ENCODE measurements at regions not wholly inside any gene's neighbourhood (a gene's known extent, or its start where the extent isn't known, plus 50 kb on each side); places are given as distances from the start of the nearest gene placed in this dataset.
A peak's percentile ranks its signal among the peaks of the same experiment; 100 is the strongest.

DNA sequence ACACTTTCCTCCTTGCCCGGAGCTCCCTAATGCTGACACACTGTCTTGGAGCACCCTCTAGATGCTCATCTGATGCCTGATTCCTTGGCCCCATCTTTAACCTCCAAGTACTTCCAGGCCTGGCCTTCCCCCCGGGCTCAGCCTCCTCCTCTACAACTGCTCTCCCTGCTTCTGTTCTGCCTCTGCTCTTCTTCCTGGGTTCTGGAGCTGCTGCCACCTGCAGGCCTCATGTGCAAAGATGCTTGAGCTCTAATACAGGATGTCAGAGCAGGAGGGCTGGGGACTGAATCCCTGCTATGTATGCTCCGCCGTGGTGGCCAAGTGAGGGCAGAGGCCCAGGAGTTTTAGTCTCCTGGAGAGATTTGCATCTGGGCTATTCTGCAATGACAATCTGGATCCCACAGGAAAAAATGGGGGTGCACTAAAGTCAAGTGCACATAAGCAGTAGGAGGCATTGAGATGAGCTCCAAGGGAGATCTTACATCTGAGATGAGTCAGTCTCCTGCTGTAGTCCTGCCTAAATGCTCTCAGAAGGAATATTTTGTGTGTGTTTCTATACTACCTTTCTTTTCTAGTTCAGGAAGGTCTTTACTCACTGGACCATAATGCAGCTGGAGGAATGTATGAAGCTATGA is 296.3 kb downstream of the UACA start:
- peak; percentile 35 for DNase-seq

DNA sequence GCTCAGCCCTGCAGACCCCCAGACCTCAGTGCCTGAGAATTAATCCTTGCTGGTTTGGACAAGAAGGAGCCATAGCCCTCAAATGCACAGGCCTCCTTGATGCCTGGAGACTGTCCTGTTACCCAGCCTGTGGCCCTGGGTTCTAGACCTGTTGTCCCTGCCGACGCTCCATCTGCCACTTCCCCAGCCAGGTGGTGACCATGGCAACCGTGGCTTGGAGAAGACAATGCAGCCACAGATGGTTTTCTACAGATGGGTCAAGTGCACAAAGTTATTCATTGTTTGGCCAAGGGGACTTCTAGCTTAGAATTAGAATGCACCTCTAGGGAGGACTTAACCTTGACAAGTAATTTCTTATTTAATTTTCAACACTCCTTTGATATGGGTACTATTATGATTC is 297.1 kb downstream of the UACA start:
- DNase-seq = no peak

DNA sequence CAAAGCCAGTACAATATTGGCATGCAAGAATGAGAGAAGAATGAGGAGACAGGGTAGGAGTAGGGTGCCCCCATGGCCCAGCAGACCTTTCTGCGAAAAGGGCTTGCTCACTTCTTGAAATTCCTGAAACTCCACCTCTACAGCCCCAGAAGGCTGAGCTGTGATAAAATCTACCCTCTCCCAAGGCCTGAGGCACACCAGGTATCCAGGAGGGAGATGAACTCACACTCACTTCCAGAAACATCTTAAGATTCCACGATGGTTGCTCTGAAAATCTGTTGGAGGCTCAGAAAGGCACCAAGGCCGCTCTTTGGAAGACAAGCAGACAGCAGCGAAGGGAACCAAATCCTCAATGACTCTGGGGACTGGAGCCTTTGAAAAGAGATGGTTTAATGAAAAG is 297.5 kb downstream of the UACA start:
- DNase-seq = no peak

DNA sequence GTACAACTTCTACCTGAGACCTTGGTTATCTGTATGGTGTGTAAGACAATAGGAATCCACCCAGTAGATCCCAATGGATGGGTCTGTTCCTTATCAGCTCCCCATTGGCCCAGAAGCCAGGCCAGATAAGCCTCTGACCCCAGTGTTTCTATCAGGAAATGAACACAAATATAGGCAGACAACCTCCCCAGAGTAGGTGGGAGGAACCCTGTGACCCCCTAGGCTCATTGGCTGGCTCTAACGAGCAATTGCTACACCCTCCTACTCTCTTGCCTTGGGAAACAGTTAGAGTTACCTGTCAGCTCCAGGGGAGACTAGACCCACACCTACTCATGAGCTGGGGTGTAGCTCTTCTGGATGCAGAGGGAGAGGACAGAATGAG is 299.9 kb downstream of the UACA start:
- no peak for DNase-seq

DNA sequence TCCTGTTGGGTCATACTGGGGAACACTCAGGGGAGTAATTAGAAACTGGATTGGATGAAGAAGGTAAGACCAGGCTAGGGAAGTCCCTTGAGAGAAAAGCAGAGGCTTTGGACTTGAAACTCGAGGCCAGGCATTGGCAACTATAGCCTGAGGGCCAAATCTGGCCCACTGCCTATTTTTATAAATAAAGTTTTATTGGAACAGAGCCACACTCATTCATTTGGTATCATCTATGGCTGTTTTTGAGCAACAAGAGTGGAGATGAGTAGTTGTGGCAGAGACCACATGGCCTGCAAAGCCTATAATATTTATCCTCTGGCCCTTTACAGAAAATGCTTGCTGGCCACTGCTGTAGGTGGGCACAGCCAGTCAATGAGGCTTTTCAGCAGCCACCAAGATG is 301.4 kb downstream of the UACA start:
- DNase-seq = no peak

DNA sequence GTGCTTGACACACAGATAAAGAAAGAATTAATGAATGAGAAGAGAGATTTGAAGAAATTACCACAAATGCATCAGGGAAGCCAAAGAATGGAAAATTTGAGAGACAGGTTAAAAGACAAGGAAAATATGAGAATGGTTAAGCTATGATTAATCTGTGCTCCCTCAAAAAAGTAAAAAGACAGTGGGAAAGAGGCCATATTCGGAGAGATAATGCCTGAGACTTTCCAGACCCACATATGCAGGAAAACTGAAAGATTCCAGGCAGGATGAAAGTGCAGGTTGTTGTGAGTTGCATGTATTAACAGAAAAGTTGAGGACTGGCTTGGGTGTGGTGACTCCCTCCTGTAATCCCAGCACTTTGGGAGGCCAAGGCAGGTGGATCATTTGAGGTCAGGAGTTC is 302.3 kb downstream of the UACA start:
- DNase-seq = no peak

DNA sequence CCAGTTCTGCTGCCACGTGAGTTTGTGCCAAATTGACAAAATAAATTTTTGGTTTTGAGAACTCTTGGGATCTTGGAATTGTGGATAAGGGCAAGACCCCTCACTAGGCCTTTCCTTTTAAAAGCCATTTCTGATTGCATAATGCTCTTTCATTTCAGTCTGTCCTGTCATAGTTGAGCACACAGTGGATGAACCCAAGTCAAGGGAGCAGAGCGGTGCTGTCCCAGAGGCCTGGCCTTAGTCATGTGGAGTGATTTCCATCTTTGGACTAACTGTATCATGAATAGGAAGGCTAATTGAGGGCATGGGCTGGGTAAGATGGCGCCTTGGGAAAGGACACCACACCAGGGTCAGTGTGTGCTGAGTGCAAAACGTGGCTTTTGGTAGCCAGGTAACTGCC is 304.0 kb downstream of the UACA start:
- DNase-seq = no peak

DNA sequence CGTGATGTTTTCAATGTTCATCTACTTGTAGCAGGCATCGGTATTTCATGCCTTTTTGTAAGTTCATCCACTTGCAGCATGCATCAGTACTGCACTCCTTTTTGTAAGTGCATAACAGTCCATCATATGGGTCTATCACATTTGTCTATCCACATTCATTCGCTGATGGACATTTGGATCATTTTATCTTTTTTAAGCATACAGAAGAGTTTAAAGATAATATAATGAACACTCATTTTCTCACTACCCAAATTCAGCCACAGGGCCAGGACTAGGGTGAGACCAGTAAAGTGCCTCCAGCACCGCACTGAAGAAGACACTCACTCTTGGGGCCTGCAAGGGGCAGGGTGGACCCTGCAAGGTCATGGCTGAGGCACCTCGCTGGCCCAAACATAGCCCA is 309.6 kb downstream of the UACA start:
- no peak for DNase-seq

DNA sequence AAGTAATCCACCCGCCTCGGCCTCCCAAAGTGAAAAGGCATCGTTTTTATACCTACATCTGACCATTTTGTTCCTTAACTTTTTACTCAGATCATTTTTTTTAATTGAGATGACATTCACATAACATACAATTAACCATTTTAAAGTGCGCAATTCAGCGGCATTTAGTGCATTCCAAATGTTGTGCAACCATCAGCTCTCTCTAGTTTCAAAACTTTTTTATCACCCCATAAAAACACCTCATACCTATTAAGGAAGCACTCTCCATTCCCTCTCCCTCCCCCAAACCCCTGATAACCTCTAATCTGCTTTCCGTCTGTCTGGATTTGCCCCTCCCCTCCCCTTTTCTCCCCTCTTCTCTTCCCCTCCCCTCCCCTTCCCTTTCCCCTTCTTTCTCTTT is 310.1 kb downstream of the UACA start:
- DNase-seq = no peak

DNA sequence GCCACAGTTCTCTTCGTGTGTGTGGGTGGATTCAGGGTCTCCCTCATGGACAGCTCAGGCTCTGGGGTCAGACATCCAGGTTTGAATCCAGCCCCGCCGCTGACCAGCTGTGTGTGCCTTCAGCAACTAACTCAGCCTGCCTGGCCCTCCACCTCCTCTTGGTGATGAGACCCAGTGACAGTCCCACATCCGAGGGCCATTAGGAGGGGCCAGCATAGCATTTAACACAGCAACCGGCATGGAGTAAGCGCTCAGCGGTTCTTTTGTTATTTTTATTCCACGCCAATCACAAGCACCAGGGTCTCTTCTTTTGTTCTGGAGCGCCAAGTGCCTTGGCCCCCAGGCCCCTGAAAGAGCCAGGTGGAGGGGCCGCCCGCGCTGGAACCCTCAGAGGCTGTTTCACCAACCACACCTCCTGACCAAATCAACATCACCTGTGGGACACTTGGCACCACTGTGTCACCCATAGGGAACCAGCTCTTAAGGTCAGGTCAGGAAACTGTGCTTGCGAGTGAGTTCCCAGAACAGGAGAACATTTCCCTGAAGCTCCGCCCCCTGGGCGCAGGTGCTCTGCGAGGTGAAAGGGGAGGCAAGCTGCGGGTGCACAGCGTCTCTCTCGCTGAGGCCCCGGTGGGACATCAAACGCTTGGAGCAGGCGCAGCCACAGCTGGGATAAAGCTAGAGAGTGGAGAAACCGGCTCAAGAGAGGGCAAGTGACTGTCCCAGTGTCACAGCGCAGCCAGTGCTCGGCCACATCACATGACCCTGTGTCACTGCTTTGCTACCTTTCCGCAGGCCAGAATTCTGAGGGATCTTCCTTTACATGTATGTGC is 311.3 kb downstream of the UACA start:
- peak; percentile 15 for DNase-seq

DNA sequence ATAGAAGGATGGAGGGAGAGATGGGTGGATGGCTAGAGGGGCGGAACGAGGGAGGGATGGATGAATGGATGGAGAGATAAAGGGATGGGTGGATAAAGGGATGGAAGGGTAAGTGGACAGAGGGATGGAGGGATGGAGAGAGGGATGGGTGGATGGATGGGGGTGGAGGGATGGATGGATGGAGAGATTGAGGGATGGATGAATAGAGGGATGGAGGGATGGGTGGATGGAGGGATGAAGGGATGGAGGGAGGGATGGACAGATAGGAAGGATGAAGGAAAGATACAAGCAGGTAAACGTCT is 313.3 kb downstream of the UACA start:
- no peak for DNase-seq

DNA sequence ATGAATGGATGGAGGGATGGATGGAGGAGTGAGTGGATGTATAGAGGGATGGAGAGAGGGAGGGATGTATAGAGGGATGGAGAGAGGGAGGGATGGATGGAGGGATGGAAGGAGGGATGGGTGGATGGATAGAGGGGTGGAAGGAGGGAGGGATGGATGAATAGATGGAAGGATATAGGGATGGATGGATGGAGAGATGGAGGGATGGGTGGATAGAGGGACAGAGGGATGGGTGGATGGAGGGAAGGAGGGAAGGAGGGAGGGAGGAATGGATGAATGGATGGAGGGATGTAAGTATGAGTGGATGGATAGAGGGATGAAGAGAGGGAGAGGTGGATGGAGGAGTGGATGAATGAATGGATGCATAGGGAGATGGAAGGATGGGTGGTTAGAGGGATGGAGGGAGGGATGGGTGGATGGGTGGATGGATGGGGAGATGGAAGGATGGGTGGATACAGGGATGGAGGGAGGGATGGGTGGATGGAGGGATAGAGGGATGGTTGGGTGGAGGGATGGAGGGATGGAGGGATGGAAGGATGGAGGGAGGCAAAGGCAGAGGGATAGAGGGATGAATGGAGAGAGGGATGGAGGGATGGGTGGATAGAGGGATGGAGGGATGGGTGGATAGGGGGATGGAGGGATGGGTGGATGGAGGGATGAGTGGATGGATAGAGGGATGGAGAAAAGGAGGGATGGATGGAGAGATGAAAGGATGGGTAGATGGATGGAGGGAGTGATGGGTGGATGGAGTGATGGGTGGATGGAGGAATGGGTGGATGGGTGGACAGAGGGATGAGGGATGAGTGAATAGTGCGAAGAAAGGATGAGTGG is 313.8 kb downstream of the UACA start:
- no peak for DNase-seq

DNA sequence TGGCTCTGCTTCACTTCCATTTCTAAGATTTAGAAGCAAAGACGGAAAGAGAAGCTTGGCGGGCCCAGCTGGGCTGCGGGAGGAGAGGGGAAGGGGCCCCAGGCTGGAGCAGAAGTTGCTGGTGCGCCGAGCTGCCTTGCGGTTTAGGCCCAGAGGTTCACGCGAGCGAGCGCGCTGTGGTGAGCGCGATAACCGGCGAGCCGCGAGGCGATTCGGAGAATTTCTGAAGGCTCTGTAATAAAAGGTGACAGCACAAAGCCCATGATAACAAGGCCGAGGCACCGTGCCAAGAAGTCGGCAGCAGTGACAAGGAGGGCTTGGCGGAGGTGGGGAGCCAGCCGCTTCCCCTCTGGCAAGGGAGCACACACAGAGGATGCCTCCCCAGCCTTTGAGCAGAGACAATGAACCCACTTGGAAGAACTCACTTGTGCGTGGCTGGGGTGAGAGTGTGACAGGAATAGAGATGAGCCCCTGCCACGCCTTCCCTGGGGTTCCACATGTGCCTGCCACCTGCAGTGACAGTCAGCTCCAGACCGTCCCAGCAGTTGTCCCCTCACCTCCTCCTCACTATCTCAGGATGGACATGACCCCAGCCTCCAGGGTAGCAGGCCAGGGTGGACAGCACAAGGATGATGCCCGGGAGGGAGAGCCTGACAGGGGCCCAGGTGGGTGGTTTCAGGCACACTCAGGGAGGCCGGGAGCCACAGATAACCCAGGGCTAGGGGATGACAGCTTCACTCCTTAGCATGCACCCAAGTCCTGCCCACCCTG is 315.2 kb downstream of the UACA start:
- no peak for DNase-seq

DNA sequence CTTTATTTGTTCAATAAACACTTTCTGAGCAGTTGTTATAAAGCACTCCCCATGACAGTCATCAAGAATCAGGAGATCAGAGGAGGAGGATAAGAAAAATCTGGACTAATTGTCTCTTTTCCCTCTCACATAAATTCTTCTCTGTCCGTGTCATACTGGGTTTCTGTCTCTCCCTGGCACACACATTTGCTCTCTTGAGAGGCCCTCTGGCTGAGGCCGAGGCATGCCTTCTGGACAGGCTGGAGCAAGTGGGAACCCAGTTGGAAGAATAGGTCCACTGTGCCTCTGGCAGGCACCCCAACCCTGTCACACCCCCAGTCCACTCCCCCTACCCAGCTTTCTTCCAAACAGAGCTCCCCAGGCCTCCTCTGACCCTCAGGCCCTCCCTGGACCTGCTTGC is 315.8 kb downstream of the UACA start:
- DNase-seq = no peak

DNA sequence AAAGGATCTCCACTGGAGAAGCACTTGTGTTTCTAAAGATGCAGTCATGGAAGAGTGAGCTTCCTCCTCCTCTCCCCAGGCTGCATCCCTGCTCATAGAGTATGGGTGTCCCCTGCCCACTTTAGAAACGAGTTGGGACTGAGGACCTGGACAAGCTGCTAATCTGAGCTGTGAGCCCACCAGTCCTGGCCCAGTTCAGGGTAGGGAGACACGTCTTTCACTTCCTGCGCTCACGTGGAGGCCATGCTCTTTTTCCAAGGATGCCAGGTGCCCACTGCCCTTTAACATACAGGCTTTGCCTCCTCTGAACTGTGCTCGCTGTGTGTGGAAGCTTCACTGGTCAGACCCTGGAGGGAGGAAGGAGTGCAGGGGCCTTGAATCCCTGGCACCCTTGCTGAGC is 316.3 kb downstream of the UACA start:
- no peak for DNase-seq

DNA sequence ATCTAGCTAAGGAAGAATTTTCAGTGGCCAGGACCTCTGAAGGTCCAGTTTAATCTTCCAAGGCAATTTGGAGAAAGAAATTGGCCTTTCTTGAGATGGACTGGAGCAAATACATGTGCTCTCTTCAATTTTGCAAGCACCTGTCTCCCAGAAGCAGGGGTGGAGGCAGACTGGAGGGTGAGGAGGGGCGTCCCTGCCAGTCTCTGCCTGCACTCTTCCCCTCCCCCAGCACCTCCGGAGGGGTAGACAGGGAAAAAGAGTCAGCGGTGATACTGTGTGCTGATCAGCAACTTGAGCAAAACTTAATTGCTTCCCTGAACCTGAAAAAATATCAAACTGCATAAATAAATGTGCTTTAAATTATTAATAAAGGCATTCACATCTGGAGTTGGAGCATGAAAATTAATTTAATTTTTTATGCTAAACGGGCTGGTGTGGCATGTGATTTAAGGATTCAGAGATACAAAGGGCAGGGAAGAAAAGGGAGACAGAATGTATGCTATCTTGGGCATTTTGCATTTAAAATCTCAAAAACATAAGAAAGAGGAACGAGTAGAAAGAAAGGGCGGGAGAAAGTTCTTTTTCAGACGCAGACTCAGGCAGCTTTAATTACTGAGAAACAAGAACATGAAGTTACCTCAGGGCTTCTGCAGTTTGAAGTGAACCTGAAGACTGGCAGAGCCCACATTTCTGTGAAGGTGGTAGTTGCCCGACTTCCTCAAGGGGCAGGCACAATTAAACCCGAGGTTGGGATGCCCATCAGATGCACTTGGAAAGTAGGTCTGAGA is 319.7 kb downstream of the UACA start:
- no peak for DNase-seq

DNA sequence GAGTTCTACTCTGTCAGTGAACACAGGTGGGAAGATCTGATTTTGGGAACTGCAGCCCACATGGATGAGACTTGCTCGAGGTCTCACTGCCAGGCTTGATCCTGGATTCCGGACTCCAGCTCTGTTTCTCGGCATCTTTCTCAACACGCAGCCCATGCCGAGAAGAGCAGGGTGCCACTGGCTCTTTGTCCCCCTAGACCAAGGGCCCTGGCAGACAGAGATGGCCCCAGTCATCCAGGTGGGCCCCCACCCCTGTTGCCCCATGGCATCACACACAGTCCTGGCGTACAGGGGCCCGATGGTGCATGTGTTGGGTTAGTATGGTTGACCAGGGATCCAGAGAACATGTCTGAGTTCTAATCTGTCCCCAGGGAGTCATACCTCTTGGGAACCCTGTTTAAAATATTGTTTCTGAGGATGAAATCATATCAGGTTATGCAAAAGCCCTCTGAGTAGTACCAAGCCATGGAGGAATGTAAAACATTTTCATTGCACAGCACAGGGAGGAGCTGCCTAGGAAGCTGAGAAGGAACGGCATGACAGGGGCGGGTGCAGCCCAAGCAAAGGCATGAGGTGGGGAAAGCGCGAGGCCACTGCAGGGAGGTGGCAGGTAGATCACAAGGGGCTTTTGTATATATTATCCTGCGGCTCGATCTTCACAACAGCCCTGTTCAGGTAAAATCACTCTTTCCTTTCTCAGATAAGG is 320.6 kb downstream of the UACA start:
- peak; percentile 77 for DNase-seq

DNA sequence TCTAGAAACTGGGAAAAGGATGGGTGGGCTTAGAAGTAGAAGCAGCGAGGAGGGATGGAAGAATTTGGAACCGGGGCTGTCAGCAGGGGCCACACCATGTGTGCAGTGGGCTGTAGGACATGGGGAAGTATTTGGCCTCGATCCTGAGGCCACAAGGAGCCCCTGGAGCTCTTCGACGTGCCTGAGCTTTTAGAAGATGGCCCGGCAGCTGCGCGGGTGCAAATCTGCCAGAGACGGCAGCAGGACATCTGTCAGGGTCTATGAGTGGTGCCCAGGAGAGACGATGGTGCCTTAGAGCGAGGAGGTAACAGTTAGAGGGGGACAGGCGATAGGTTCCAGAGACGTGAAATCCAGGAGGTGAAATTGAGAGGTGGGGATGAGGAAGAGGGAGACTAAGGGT is 321.1 kb downstream of the UACA start:
- no peak for DNase-seq

DNA sequence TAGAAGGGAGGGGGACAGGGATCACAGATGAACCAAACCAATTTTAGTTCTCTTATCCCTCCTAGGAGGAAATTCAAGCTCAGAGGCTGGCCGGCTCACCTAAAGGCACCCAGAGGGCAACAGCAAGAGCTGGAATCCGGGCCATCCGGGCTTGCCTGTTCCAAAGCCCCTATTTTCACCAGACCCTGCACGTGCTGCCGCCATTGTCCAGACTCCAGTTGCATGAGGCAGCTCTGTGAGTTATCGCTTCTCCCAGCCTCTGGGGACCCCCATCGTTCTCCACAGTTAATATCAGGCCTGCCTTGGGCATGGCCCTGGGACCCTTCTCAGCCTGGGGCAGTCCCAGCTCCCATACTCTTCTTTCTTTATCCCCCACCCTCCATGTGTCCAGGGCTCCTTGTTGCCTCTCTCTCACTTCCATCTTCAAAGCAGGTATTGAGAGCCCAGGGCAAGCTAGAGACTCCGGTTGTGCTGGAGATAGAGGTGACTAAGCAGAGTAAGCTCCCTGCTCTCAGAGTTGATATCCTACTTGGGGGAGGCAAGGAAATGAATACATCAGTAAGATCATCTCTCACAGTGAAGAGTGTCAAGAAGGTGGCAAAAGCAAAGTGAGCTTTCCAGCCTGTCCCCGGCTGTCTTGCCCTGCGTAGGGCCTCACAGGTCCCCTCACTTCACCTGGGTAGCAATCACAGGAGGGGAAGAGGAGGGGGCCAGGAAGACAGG is 322.8 kb downstream of the UACA start:
- DNase-seq = no peak

DNA sequence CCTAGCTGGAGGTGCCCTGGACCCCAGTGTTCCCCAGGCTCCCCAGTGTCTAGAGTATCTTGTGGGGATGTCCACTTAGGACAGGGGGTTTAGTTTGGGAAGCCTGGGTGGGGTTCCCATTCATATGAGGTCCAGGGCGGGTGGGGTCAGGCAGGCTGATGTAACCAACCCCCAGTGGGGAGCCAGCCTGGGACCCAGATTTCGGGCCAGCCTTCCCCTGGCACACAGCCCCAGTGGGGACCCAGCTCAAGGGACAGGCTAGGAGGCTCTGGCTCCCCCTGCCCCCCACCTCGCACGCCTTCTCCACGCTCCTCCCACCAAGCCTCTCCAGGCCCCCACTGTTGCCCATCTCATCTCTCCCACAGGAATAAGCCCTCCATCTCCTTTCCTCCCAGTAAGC is 323.5 kb downstream of the UACA start:
- DNase-seq = no peak

DNA sequence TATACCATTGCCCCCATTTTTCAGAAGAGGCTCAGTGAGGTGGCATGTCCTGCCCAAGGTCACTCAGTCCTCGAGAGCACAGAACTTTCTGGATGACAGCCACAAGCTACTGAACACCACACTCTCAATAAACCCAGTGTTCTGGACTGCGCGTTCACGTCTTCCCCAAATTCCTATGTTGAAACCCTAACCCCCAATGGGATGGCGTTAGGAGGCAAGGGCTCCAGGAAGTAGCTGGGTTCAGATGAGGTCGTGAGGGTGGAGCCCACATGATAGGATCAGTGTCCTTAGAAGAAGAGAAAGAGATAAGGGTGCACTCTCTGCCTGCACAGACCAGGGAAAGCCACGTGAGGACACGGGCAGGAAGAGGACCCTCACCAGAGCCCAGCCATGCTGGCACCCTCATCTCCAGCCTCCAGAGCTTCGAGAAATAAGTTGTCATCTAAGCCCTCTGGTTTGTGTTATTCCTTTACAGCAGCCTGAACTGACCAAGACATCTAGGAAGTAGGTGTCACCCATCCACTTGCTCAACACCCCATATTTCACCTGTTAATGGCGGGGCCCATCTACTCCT is 324.0 kb downstream of the UACA start:
- DNase-seq = no peak
